ENCODE measurements at regions not wholly inside any gene's neighbourhood (a gene's known extent, or its start where the extent isn't known, plus 50 kb on each side); places are given as distances from the start of the nearest gene placed in this dataset.

- TF ChIP-seq, protein P1, sequence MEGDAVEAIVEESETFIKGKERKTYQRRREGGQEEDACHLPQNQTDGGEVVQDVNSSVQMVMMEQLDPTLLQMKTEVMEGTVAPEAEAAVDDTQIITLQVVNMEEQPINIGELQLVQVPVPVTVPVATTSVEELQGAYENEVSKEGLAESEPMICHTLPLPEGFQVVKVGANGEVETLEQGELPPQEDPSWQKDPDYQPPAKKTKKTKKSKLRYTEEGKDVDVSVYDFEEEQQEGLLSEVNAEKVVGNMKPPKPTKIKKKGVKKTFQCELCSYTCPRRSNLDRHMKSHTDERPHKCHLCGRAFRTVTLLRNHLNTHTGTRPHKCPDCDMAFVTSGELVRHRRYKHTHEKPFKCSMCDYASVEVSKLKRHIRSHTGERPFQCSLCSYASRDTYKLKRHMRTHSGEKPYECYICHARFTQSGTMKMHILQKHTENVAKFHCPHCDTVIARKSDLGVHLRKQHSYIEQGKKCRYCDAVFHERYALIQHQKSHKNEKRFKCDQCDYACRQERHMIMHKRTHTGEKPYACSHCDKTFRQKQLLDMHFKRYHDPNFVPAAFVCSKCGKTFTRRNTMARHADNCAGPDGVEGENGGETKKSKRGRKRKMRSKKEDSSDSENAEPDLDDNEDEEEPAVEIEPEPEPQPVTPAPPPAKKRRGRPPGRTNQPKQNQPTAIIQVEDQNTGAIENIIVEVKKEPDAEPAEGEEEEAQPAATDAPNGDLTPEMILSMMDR (IDR thresholded peaks at IDR 0.05): no peak
- no peak for TF ChIP-seq POLR2A (IDR thresholded peaks at IDR 0.05)
Measured at GRCh38 chr2:236633219-236633570, 63.6 kb downstream of the ACKR3 start.

Measured in body of pancreas (tissue), 4 donors.